NCI-H2227 treated with DMSO at 0.1 percent for 48 hours (cell line): ENCODE measurements at regions not wholly inside any gene's neighbourhood (a gene's known extent, or its start where the extent isn't known, plus 50 kb on each side); places are given as distances from the start of the nearest gene placed in this dataset.

ENCODE experiments used
- DNase-seq: peaks from one replicate; lab custom pipeline; 2025; lab: John Stamatoyannopoulos, UW

DNA sequence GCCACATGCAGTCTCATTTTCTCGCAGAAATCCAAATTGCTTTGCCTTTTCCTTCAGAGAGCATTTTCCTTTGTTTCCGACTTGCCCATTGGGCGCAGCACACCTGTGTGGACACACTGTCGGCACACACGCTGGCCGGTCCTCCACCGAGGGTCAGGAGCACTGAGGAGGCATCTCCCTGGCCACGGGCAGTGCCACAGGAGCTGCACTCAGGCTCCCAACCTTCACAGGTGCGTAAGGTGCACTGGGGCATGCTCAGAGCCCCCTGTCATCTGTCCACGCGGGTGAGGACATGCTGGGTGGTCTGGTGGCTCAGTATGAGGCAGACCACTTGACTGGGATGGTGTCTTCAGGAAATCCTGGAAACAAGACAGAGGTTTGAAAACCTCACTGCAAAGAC, 779.1 kb downstream of the BRD1 start:
- no peak for DNase-seq

DNA sequence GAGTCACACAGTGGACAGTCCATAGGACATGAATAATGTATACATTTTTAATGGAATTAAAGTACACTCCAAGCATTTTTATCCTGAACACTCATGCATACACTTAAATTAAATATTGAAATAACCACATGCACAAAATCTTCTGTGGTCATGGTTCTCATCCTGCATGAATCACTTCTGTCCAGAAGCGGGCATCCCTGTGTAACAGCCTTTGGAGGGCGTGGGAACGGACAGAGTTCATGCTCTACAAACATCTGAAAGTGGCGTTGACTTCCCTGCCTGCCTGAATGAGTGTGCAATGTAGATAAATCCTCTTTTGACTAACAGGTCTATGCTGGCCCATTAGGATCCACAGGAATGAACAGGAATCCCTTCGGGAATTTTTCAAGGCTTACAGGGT, 780.2 kb downstream of the BRD1 start:
- no peak for DNase-seq

DNA sequence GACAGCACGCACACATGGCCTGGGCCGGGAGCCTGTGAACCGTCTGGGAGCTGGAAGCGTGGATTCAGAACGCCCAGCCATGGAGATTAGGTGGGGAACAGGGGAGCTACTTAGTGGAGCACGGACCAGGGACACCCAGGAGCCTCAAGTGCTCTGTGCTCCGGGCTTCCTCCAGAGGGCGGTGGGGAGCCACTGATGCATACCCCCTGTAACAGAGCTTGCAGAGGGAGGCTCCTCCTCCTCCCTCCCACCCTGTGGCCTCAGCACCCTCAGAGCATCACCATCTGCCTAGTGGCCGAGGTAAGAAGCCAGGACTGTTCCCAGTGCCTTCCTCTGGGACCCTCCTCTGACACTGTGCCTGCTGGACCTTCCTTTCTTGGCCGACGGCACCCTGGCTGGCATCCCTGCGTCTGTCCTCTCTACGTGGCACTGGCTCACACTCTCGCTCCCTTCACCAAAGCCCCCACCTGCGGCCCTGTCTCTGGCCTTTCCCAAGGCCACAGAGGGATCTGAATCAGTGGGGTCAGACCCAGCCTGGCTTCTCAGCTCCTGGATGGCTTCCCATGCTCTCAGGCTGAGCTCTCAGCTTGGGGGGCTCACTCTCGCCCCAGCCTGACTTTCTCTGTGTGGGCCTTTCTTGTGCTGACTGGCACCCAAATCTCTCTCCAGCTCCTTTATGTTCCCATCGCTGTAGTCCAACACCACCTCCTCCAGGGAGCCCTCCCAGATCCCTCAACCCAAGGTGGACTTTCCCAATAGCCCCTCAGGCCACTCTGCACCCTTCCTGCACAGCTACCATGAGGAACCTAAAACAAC, 780.9 kb downstream of the BRD1 start:
- no peak for DNase-seq

DNA sequence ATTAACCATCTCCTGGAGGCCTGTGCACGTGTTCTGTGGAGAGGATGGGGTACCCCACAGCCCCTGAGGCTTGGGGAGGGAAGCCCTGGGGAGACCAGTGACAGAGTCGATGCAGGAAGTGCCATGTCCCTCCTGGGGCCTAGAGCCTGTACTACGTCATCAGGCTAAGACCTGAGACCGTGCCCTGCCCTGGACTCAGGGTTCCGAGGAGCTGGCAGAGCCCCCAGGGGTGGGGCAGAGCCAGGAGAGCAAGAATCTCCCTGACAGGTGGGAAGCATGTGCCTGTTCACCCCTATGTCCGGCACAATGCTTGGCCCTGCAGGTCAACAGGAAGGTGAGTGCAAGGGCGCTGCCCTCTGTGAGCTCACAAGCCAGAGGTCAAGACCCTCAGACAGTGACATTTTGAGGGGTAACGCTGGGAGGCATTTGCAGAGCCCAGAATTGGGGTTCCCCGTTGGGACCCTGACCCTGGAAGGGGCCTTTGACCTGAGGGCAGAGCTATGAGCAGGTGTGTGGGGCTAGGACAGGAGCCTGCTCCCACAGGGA, 781.6 kb downstream of the BRD1 start:
- no peak for DNase-seq

DNA sequence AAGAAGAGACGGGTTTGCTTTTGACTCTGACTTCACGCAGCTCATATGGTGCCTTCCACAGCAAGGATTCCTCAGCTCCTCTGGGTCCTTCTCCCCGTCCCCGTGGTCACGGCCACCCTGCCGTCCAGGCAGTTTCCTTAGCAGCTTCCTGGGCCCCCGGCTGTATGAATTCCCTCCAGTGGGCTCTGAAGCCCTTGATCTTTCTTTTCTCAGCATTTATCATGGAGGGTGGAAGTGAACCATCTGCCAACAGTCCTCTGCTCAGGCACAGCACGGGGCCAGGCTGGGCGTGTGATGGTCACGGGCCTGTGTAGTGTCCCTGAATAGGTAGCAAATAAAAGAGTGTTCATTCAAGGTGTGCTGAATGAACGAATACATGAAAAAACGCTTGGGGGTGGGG, 782.4 kb downstream of the BRD1 start:
- DNase-seq: no peak

DNA sequence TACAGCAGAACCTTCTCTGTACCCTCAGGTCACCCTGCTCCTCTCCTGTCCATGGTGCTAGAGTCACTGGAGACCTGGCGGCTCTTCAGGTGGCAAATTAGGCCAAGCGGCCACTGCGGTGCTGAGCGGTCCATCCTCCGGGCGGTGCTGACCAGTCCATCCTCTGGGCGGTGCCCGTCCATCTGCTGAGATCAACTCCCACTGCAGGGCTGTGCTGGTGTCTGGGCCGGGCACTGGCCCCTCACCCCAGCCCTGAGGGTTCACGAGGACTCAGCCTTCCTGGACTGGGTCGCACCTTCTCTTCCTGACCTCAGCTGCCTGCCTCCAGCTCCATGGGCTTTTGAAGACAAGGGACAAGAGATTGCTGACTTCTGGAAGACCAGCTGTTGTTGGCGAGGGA, 782.9 kb downstream of the BRD1 start:
- DNase-seq: no peak

DNA sequence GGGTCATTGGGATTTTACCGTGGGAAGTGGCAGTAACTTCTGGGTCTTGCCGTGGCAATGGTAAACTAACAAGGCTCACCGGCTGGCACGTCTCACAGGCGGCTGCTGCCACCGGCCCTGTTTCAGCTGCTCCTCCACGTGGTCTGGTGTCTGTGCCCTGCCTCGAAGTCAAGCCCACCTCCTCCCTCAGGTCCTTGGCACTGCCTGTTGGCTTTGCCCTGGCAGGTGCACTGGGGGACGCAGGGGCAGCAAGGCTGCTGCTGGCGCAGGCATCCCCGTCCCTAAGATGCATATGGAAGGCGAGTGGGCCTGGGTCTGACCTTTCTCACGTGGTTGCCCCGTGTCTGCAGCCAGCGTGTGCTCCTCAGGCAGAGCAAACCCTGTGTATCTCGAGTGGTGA, 783.6 kb downstream of the BRD1 start:
- DNase-seq: no peak

DNA sequence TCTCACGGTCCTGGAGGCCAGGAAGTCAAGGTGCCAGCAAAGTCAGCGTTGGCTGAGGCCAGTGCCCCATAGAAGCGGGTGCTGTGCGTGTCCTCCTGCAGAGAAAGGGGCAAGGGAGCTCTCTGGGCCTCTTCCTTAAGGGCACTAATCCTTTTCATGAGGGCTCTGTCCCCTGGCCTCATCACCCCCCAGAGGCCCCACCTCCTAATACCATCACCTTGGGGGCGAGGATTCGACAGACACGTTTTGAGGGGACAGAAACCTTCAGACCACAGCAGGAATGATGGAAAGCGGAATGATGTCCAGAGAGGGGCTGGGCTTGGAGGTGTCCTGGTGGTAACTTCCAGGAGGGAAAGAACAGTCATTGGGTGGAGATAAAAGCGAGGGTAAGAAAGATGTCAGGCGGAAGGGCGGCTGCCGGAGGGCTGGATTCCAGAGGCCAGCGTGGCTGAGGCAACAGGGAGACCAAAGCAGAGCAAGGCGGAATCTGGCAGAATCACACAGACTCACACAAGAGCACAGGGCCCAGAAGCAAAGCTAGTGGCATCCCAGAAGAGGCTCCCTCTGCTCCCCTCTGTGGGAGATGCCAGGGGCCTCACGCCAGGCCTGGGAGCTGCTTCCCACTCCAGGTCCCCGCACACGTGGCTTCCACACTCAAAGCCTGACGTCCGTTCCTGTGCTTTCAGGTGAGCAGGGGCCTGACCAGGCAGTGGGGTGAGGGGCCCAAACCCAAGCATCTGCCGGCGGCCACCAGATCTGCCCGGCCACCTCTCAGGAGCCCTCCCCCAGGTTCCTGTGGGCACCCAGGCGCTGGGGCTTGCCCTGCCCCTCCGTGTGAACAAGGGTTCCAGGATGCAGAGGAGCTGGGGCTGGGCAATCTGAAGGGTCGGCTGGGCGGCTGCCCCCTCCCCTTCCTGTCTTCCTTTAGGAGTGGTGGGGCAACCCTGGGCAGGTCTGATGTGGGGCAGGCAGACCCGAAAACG, 784.5 kb downstream of the BRD1 start:
- DNase-seq: no peak

DNA sequence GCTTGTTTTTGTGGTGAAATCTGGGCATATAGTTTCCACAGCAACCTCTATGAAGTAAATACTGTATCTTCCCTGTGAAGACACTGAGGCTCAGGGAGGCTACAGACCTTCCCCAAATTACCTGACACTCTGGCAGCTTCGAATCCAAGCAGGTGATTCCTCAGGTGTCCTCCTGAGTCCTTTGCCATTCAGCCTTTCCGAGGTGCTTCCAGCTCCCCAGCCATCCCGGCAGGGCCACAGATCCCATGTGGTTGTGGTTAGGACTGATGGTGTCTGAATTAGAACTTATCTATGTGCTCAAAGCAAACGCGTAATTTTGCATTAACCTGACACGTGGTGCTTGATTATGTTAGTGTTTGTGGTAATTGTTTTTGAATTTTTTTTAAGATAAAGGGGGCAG, 785.6 kb downstream of the BRD1 start:
- DNase-seq: no peak

DNA sequence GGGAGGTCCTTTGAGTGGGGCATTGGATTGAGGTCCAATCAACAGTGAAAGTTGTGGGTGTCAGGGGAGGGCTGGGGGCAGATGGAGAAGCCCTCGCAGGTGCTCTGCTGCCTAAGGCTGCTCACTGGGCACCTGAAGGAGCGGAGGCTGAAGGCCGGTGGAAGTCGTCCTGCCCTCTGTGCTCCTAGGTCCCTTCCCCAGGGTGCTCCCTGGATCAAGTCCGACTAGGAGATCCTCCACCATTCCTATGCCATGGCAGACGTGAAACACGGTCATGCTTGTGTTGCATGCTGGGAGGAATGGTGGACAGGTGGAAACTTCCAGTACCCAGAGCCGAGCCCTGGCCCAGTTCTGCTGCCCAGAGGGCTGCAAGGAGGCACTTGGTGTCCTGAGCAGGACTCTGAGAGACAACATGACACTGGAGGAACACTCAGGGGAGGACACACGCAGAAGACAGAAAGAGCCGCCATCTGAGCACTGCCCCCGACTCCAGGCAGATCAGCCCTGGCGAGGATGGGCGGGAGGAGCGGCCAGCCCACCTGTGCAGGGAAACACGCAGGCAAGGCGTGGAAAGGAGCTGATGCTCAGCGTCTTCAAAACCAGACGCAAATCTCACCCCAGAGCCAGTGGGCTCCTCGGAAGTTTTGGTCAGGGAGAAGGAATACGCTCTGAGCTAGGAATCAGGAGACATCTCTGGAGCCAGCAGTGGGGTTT, 786.8 kb downstream of the BRD1 start:
- no peak for DNase-seq

DNA sequence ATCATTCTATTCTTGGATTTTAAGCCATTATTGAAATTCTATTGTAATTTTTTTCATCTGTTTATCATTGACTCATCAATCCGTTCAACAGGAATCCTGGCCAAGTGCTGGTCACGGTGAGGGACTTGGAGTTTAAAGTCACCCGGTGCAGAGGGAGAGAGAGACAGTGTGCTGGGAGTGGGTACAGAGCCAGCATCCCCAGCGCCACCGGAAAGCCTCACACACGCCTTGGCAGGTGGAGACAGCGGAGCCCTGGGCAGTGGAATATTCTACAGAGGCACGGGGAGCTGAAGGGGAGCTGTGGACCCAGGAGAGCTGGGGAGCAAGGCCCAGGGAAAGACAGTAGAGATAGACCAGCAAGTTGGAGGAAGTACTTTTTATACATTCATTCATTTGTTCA, 787.6 kb downstream of the BRD1 start:
- no peak for DNase-seq

DNA sequence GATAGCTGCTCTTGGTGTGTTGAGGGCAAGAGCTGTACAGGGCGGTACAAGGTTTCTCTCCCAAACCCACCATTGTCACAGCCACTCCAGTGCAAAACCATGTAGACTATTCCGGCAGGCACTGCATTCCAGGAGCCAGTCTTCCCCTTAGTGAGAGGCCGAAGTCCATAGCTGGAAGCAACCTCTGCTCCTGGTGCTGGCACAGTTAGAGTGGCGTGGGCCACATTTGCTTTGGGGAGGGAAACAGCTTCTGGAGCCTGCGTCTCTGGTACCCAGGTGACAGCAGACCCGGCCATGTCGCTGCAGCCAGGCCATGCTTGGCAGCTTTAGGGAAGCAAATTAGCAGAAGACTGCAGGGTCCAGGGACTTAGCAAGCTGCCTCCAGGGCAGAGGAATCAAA, 788.0 kb downstream of the BRD1 start:
- DNase-seq: no peak

DNA sequence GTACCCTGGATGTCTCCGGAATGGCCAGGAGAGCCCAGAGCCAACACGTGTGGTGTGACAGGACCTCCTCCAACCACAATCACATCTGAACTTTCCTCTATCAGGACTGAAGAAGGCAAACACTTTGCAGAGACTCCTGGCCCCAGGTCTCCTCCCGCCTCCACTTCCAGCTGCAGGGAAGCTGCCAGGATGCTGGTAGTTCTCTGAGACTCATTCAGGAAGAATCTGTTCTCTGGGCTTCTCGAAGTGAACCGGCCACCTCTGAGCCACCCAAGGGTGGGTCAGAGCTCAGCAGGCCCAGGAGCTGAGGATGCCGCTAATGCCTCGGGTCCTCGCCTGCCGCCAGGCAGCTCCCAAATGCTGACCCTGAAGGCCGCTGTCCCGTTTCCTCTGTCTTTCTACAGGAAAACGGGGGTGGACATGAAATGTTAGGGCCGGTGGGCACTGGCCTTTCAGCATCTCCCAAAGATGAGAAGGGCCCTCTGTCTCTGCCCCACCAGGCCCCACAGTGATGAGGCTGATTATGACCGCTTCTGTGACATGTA, 789.9 kb downstream of the BRD1 start:
- DNase-seq: no peak

DNA sequence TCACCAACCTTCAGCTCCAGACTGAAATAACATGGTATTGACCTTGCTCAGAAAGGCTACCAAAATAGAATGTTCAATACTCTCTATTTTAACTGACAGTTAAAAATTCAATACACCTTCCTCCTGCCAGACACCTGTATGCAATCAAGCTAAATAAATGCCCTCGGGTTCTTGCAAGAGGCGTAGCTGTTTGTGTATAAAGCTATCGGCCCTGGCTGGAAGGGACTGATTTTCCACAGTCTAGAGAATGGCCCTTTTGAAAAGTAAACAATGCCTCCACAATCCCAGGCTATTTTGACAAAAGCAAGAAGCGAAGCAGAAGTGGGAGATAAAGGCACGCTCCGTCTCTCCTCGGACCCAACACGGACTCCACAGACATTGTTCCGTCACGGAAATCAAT, 791.2 kb downstream of the BRD1 start:
- DNase-seq: no peak

DNA sequence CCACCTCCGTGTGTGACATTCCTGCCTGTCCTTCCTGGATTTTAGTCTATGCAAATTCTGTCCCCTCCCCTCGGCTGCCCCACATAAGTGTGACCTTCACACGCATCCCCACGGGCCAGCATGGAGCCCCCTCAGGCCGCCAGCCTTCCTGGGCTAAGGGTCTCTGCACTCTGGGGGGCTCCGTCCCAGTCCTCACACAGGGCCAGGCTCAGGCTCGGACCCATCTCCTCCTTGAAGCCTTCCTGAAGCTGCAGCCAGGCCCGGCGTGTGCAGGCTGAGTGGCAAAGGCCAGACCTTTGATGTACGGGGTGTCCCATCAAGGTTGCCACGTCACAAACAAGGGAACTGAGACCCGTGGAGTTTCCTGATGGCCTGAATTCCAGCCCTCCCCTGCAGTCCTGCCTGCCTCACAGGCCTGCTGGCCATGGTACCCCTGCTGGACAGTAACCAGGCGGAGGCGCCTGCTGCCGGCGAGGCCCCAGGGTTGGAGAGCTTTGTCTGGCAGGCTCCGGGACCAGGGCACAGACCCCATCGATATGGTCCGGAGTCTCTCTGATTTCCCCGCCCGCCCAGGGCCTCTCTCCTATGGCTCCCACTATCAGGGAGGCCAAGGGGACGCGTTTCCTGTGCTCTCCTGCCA, 791.7 kb downstream of the BRD1 start:
- no peak for DNase-seq

DNA sequence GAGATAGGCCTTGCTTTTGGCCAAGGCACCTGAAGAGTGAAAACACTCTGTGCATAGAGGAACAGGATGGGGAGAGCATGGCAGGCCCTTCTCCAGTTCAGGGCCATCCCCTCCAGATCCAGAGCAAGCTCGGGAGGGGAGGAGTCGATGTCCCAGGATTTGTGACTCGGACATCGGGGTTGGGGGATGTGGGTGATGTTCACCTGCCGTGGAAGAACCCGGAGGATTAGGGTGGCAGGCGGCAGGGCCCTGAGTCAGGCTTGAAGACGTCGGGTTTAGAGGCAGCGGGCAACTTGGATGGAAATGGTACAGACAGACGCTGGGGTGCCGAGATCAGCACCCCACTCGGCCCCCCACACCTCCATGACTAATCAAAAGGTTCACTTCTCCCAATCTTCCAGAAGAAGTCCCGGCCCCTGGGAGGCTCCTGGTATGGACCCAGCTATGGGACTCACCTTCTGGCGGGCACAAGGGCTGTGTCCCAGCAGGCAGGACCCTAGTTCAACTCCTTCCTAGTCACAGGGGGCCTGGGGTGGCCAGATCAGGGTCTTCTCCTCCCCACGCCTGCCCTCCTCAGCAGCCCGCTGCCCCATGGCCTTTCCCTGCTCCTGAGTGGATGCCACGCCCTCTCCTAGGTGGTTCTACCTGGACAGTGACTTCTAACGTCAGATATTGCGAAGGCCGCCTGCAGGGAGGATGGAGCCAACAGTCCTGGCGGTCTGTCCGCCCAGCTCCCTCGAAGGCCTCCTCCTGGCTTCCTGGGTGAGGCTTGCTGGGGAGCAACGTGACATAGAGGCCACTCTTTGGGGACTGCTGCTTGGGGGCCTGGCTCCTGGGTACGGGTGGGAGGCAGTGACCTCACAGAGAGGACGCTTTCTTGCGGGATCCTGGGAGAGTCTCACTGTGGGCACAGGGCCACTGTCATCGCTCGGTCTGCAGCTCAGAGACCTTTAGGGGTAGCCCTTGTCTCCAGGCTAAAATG, 792.5 kb downstream of the BRD1 start:
- no peak for DNase-seq

DNA sequence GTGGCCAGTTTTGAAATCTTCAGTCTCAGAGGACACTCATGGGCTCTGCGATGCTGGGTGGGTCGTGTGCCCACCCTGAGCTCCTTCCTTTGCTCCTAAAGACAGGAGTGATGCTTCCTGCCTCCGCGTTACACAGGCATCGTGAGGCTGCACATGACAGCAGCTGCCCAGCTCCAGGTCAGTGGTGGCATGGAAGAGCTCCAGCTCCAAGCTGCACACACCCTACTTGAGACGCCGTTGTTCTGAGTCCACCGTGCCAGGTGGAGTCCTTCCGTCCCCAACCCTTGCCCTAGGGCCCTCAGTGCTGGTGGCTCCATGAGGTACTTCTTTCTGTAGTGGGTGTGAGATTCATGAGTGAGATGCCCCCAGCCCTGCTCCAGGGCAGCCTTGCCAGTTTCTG, 794.1 kb downstream of the BRD1 start:
- no peak for DNase-seq

DNA sequence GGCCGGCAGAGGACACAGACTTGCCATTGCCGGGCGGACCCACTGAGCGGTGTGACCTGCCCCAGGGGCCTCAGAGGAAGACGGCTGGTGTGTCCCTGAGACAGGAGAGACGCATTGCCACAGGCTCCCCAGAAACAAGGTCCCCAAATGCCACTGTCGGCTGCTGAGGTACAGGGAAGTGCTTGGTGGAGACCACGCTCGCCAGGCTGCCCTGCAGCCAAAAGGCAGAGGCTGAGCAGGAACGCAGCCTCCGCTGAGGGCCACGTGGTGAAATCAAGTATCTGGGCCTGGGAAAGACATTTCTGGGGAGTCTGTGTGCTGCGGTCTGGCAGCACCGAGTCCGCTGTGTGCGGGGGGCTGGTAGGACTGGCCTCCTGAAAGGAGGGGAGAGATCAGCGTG, 794.9 kb downstream of the BRD1 start:
- DNase-seq: no peak

DNA sequence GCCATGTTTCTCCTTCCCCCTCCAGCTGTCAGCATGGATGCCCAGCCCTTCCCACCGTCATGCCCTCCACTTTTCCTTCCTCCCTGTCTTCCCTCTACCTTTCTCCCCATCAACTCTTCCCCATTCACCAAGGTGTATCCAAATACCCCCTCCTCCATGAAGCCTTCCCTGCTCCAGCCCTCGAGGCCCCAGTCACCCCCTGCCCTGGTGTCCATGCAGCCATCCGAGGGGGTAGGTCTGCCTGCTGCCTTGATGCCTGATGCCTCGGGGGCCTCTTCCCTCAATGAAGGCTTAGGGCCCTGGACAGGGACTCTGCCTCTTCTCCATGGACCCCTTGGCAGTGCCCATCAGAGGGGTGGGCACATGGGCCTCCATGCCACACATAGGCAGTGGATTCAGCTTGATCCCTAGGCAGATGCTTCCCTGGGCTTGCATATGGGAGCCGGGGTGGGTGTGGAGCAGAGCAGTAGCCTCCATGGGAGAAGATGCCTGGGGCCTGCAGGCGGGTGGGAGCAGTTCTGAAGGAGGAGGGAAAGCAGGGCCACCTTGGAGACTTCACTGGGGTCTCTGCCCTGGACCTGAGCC, 795.8 kb downstream of the BRD1 start:
- DNase-seq: no peak

DNA sequence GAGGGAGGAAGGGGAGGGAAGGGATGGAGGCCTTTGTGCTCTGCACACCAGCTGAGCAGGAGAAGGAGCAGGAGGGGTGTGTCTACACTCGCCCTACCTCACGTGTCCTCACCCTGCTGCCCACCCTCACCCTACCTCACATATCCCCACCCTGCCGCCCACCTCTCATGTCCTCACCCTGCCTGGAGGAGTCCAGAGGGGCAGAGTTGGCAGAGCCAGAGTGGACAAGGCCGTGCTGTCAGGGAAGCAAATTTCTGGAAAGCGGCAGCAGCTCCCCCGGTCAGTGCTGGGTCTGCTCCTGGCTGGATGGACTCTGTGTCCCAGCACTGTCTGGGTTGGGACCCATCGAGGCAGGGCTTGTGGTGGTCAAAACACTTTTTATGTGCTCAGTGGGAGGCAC, 799.6 kb downstream of the BRD1 start:
- no peak for DNase-seq
